ENCODE measurements at regions not wholly inside any gene's neighbourhood (a gene's known extent, or its start where the extent isn't known, plus 50 kb on each side); places are given as distances from the start of the nearest gene placed in this dataset.

GRCh38 chr5:97641081-97641480, 458.0 kb upstream of the RIOK2 start:
- no peak for DNase-seq (ENCODE audit: low read depth in 1 of 2, low spot score in 1 of 2)
- no peak overlapping the region for H3K4me3 ChIP-seq (replicated peaks; ENCODE audit: insufficient read depth, low read length)
- TF ChIP-seq SPI1 (IDR thresholded peaks at IDR 0.05; ENCODE audit: borderline replicate concordance, low read depth): no peak
- TF ChIP-seq GABPA (IDR thresholded peaks at IDR 0.05; ENCODE audit: low read depth): no peak
- no peak for TF ChIP-seq POLR2AphosphoS5 (IDR thresholded peaks at IDR 0.05; ENCODE audit: low read depth)
- no peak for TF ChIP-seq CTCF (IDR thresholded peaks at IDR 0.05; ENCODE audit: insufficient read depth, low read length)
- H3K27me3 ChIP-seq (ENCODE audit: insufficient read depth, poor library complexity, severe bottlenecking): no peaks in the 10 kb centered on the region
- no peak overlapping the region for H3K27ac ChIP-seq (replicated peaks)

GRCh38 chr5:97644206-97644605, 461.2 kb upstream of the RIOK2 start:
- Histone ChIP-seq H3K27ac (replicated peaks) (no peak overlapping the region), H3K4me3 (replicated peaks; ENCODE audit: insufficient read depth, low read length) (no peak overlapping the region), H3K27me3 (ENCODE audit: insufficient read depth, poor library complexity, severe bottlenecking) (no peaks in the 10 kb centered on the region)
- DNase-seq (ENCODE audit: low read depth in 1 of 2, low spot score in 1 of 2): no peak
- no peak for TF ChIP-seq REST (IDR thresholded peaks at IDR 0.05; ENCODE audit: insufficient replicate concordance, low read depth)
- no peak for TF ChIP-seq SPI1 (IDR thresholded peaks at IDR 0.05; ENCODE audit: borderline replicate concordance, low read depth)
- no peak for TF ChIP-seq CTCF (IDR thresholded peaks at IDR 0.05; ENCODE audit: insufficient read depth, low read length)
- TF ChIP-seq POLR2AphosphoS5 (IDR thresholded peaks at IDR 0.05; ENCODE audit: low read depth): no peak
- no peak for TF ChIP-seq GABPA (IDR thresholded peaks at IDR 0.05; ENCODE audit: low read depth)

- no peak for TF ChIP-seq POLR2AphosphoS5 (IDR thresholded peaks at IDR 0.05; ENCODE audit: low read depth)
- no peak for TF ChIP-seq CTCF (IDR thresholded peaks at IDR 0.05; ENCODE audit: insufficient read depth, low read length)
- no peak for TF ChIP-seq GABPA (IDR thresholded peaks at IDR 0.05; ENCODE audit: low read depth)
- TF ChIP-seq REST (IDR thresholded peaks at IDR 0.05; ENCODE audit: insufficient replicate concordance, low read depth): no peak
- no peak for TF ChIP-seq SPI1 (IDR thresholded peaks at IDR 0.05; ENCODE audit: borderline replicate concordance, low read depth)
- no peak overlapping the region for H3K27ac ChIP-seq (replicated peaks)
- no peak for DNase-seq (ENCODE audit: low read depth in 1 of 2, low spot score in 1 of 2)
- no peak overlapping the region for H3K4me3 ChIP-seq (replicated peaks; ENCODE audit: insufficient read depth, low read length)
- H3K27me3 ChIP-seq (ENCODE audit: insufficient read depth, poor library complexity, severe bottlenecking): no peaks in the 10 kb centered on the region
Measured at GRCh38 chr5:97644896-97645295, 461.8 kb upstream of the RIOK2 start.

GRCh38 chr5:97657239-97657638, 474.2 kb upstream of the RIOK2 start:
- no peaks in the 10 kb centered on the region for H3K27me3 ChIP-seq (ENCODE audit: insufficient read depth, poor library complexity, severe bottlenecking)
- no peak overlapping the region for H3K27ac ChIP-seq (replicated peaks)
- TF ChIP-seq POLR2AphosphoS5 (IDR thresholded peaks at IDR 0.05; ENCODE audit: low read depth) (no peak), CTCF (IDR thresholded peaks at IDR 0.05; ENCODE audit: insufficient read depth, low read length) (no peak), REST (IDR thresholded peaks at IDR 0.05; ENCODE audit: insufficient replicate concordance, low read depth) (no peak), GABPA (IDR thresholded peaks at IDR 0.05; ENCODE audit: low read depth) (no peak), SPI1 (IDR thresholded peaks at IDR 0.05; ENCODE audit: borderline replicate concordance, low read depth) (no peak)
- H3K4me3 ChIP-seq (replicated peaks; ENCODE audit: insufficient read depth, low read length): no peak overlapping the region
- no peak for DNase-seq (ENCODE audit: low read depth in 1 of 2, low spot score in 1 of 2)
